GM12892 (cell line): ENCODE measurements at regions not wholly inside any gene's neighbourhood (a gene's known extent, or its start where the extent isn't known, plus 50 kb on each side); places are given as distances from the start of the nearest gene placed in this dataset.

Experiments used
- POLR2A ChIP-seq: IDR thresholded peaks from 2 replicates; pipeline ENCODE4 v1.6.1; 2011; ENCODE audit warnings: low read depth, low read length, control low read depth
- POLR2AphosphoS5 ChIP-seq: IDR thresholded peaks from 2 replicates; pipeline ENCODE4 v1.6.1; 2011; ENCODE audit warnings: low read depth, low read length, control low read depth
- TAF1 ChIP-seq: IDR thresholded peaks from 2 replicates; pipeline ENCODE4 v1.6.1; 2011; ENCODE audit warnings: low read depth, mild to moderate bottlenecking, control low read depth, low read length, borderline replicate concordance

DNA sequence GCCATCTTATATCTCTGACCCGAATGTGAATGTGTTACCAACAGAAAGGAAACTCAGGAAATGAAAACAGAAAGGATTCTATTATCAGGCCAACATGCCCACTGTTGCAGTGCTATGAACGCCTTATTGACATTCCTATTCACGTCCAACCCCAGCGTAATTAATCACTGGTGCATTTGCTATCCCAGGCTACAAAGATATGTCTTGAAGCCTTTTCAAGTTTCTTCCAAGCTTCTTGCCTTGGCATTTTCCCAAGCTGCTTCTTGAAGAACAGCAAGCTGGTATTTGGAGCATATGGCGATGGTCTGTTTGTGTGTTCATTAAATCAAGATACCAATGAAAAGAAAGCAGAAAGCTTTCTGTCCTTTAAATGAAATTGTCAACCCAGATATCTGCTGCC is 579.2 kb upstream of the ZNF462 start:
- TF ChIP-seq POLR2AphosphoS5 (no peak), TAF1 (no peak), POLR2A (no peak)
